Body of pancreas (tissue), 4 donors: ENCODE measurements at regions not wholly inside any gene's neighbourhood (a gene's known extent, or its start where the extent isn't known, plus 50 kb on each side); places are given as distances from the start of the nearest gene placed in this dataset.

ENCODE experiments used
- CTCF ChIP-seq, 7 experiments: fragments of 450-650 bp in 4 of 7; fragments of 200-600 bp in 3 of 7; sonication (generic) in 3 of 7; IDR thresholded peaks; one replicate each; pipeline ENCODE4 v1.5.1; 2016 to 2019; ENCODE audit warnings: antibody characterized with exemption in 7 of 7
- POLR2A ChIP-seq, 3 donors: fragments of 450-650 bp; IDR thresholded peaks; one replicate each; pipeline ENCODE4 v1.6.1; 2016; ENCODE audit warnings: antibody characterized with exemption in 3 of 3, mild to moderate bottlenecking in 2 of 3

GRCh38 chr10:2761971-2762370 is 305.4 kb upstream of the PFKP start:
- TF ChIP-seq CTCF (IDR thresholded peaks at IDR 0.05): no peak
- TF ChIP-seq POLR2A (IDR thresholded peaks at IDR 0.05): no peak
